Keratinocyte (primary cell): ENCODE measurements at regions not wholly inside any gene's neighbourhood (a gene's known extent, or its start where the extent isn't known, plus 50 kb on each side); places are given as distances from the start of the nearest gene placed in this dataset.
"Not testable (repeated sequence)": the region's sequence is repeated elsewhere in the genome, so short reads cannot be mapped to it uniquely, and the experiment has no call there.

Experiments used
- DNase-seq: peaks from one replicate; pipeline ENCODE4 v3.0.0-alpha.2; 2011; ENCODE audit warnings: low read depth, missing footprints, low spot score
- FAIRE-seq: peaks from 2 replicates; lab custom pipeline; 2011; peaks lifted over from hg19 to GRCh38; lab: Jason Lieb, UNC
- H2AFZ ChIP-seq: 2 replicates; pipeline ENCODE4 v1.6.0; 2012; ENCODE audit warnings: low read length, control low read depth, inconsistent platforms; ENCODE audit not compliant: control insufficient read depth
- H3K27ac ChIP-seq: 2 replicates; pipeline ENCODE4 v1.5.1; 2011; ENCODE audit warnings: low read length; ENCODE audit not compliant: control insufficient read depth, insufficient read depth
- H3K27me3 ChIP-seq: 3 replicates; pipeline ENCODE4 v1.6.0; 2011; ENCODE audit warnings: low read length; ENCODE audit not compliant: control insufficient read depth, insufficient read depth; ENCODE audit errors: extremely low read depth
- H3K36me3 ChIP-seq, 2 experiments: 2 replicates in 1 of 2; 3 replicates in 1 of 2; pipeline ENCODE4 v1.5.1; 2011; ENCODE audit warnings: low read length in 2 of 2, mild to moderate bottlenecking in 1 of 2; ENCODE audit not compliant: control insufficient read depth in 2 of 2, insufficient read depth in 2 of 2; ENCODE audit errors: extremely low read depth in 1 of 2
- H3K4me1 ChIP-seq: 3 replicates; pipeline ENCODE4 v1.5.1; 2011; ENCODE audit warnings: low read length; ENCODE audit not compliant: control insufficient read depth, insufficient read depth; ENCODE audit errors: extremely low read depth
- H3K4me2 ChIP-seq: 3 replicates; pipeline ENCODE4 v1.6.0; 2011; ENCODE audit warnings: low read depth, low read length; ENCODE audit not compliant: control insufficient read depth, insufficient read depth; ENCODE audit errors: extremely low read depth
- H3K4me3 ChIP-seq, 3 experiments: fragments of 200-600 bp in 1 of 3; sonication (generic) in 1 of 3; 2 replicates in 2 of 3; 3 replicates in 1 of 3; pipeline ENCODE4 v1.5.1; 2011 to 2016; ENCODE audit warnings: low read length in 3 of 3, mild to moderate bottlenecking in 3 of 3, control low read depth in 2 of 3, inconsistent platforms in 1 of 3, low read depth in 1 of 3, mixed read lengths in 1 of 3, mixed run types in 1 of 3, moderate library complexity in 1 of 3; ENCODE audit not compliant: control insufficient read depth in 2 of 3, insufficient read depth in 2 of 3; ENCODE audit errors: extremely low read depth in 1 of 3
- H3K79me2 ChIP-seq: 2 replicates; pipeline ENCODE4 v1.6.0; 2012; ENCODE audit warnings: low read length; ENCODE audit not compliant: control insufficient read depth, insufficient read depth
- H3K9ac ChIP-seq: 3 replicates; pipeline ENCODE4 v1.6.0; 2011; ENCODE audit warnings: low read length; ENCODE audit not compliant: control insufficient read depth, insufficient read depth; ENCODE audit errors: extremely low read depth
- H3K9me1 ChIP-seq: 3 replicates; pipeline ENCODE4 v1.6.0; 2011; ENCODE audit warnings: low read length; ENCODE audit not compliant: control insufficient read depth, insufficient read depth; ENCODE audit errors: extremely low read depth
- H3K9me3 ChIP-seq: 2 replicates; pipeline ENCODE4 v1.5.1; 2012; ENCODE audit warnings: low read depth, low read length; ENCODE audit not compliant: control insufficient read depth
- H4K20me1 ChIP-seq: 3 replicates; pipeline ENCODE4 v1.6.0; 2011; ENCODE audit warnings: low read length; ENCODE audit not compliant: control insufficient read depth, insufficient read depth; ENCODE audit errors: extremely low read depth
- EZH2 ChIP-seq: IDR thresholded peaks from one replicate; pipeline ENCODE4 v1.6.1; 2012; ENCODE audit warnings: inconsistent platforms, mild to moderate bottlenecking, low read length, moderate library complexity
- dilution Hi-C: fragments of 300-500 bp; cut with MboI; formaldehyde crosslinking; loops from one replicate; pipeline ENCODE4 v1.7.0; 2020; ENCODE audit warnings: low sequenced_read_pairs; ENCODE audit not compliant: extremely low pct_ligation_motif_present
- TF ChIP-seq, protein P1 (sequence below), 3 experiments: IDR thresholded peaks in 1 of 3; conservative IDR thresholded peaks in 1 of 3; optimal IDR thresholded peaks in 1 of 3; 2 replicates in 2 of 3; 3 replicates in 1 of 3; pipeline versions ENCODE3 to v1.5.1; 2011; ENCODE audit warnings: low read length in 3 of 3, mild to moderate bottlenecking in 3 of 3, moderate library complexity in 2 of 3, control low read depth in 1 of 3, inconsistent platforms in 1 of 3; ENCODE audit not compliant: insufficient read depth in 2 of 3; ENCODE audit errors: extremely low read depth in 1 of 3

DNA sequence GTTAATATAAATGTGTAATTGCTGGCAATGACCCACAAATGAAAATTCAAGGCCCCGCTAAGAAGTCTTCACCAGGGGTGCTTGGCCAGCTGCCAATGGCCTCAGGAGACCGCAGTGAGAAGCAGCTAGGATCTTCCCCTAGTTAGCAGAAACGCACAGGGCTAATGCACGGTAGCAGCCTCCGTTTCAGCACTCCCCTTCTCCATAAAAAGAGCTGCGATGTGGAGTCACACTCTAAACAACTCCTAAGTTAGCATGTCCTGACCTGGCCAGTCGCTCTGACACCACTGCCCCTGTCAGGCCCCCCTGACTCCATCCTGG lies 139.0 kb downstream of the SEPTIN14 start:
- no peaks in the 10 kb centered on the region for H3K27me3 ChIP-seq
- H3K36me3 ChIP-seq: no peaks in the 10 kb centered on the region
- H3K79me2 ChIP-seq: no peaks in the 10 kb centered on the region
- DNase-seq (no peak), FAIRE-seq (no peak)
- dilution Hi-C loops: no loop called here
- no peaks in the 10 kb centered on the region for H3K9me1 ChIP-seq
- no peak overlapping the region for H3K27ac ChIP-seq
- no peak overlapping the region for H2AFZ ChIP-seq
- TF ChIP-seq EZH2: no peak
- TF ChIP-seq, protein P1, sequence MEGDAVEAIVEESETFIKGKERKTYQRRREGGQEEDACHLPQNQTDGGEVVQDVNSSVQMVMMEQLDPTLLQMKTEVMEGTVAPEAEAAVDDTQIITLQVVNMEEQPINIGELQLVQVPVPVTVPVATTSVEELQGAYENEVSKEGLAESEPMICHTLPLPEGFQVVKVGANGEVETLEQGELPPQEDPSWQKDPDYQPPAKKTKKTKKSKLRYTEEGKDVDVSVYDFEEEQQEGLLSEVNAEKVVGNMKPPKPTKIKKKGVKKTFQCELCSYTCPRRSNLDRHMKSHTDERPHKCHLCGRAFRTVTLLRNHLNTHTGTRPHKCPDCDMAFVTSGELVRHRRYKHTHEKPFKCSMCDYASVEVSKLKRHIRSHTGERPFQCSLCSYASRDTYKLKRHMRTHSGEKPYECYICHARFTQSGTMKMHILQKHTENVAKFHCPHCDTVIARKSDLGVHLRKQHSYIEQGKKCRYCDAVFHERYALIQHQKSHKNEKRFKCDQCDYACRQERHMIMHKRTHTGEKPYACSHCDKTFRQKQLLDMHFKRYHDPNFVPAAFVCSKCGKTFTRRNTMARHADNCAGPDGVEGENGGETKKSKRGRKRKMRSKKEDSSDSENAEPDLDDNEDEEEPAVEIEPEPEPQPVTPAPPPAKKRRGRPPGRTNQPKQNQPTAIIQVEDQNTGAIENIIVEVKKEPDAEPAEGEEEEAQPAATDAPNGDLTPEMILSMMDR (optimal IDR thresholded peaks at IDR 0.05 in 1 of 3, IDR thresholded peaks at IDR 0.05 in 1 of 3, conservative IDR thresholded peaks at IDR 0.05 in 1 of 3; ENCODE audit: extremely low read depth in 1 of 3, insufficient read depth in 2 of 3, low read length in 3 of 3): no peak
- H4K20me1 ChIP-seq: no peaks in the 10 kb centered on the region
- no peak overlapping the region for H3K4me3 ChIP-seq
- H3K9me3 ChIP-seq: no peaks in the 10 kb centered on the region
- no peak overlapping the region for H3K4me2 ChIP-seq
- H3K4me1 ChIP-seq: no peaks in the 10 kb centered on the region
- H3K9ac ChIP-seq: no peak overlapping the region

DNA sequence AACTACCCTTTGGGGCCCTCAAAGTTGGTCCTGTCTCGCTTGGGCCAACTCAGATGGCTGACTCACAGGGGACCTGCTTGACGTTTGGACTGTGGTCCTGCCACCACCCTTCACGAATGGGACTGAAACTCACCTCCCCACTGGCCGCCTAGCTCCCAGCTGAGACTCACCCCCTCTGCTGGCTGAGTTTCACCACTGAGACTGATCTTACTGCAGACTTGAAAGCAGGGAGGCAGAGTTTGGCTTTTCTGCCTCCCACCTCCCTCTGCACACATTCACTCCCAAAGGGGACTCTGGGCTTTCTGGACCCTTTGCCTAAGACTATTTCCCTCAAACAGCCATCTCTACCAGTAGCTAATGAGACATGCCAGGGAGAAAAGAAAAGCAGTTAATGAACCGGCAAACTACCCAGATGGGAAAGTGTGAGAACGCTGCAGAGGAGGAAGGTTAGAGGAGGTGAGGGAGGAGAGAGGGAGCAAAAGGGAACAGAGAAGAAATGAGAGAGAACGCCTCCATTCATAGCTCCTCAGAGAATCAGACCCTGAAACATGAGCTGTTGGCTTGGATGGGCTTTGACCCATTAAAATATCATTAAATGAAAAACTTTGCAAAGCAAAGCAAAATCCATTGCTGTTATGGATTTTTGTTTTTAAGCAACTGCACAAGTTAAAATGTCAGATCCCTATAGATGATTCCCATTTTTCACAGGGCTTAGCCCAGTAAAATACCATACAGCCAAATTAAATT lies 139.5 kb downstream of the SEPTIN14 start:
- TF ChIP-seq, protein P1 (optimal IDR thresholded peaks at IDR 0.05 in 1 of 3, IDR thresholded peaks at IDR 0.05 in 1 of 3, conservative IDR thresholded peaks at IDR 0.05 in 1 of 3; ENCODE audit: extremely low read depth in 1 of 3, insufficient read depth in 2 of 3, low read length in 3 of 3): peak in 1 of 3 experiments; percentile 30
- H4K20me1 ChIP-seq, DNase-seq, H3K36me3 ChIP-seq, H3K4me2 ChIP-seq, H3K9me3 ChIP-seq, H3K27ac ChIP-seq, H3K79me2 ChIP-seq, H3K4me1 ChIP-seq, dilution Hi-C loops, H3K9me1 ChIP-seq, H3K4me3 ChIP-seq, H3K27me3 ChIP-seq, H3K9ac ChIP-seq: not testable (repeated sequence)
- FAIRE-seq: peak; percentile 76
- peak overlapping the region; percentile 19 for H2AFZ ChIP-seq

DNA sequence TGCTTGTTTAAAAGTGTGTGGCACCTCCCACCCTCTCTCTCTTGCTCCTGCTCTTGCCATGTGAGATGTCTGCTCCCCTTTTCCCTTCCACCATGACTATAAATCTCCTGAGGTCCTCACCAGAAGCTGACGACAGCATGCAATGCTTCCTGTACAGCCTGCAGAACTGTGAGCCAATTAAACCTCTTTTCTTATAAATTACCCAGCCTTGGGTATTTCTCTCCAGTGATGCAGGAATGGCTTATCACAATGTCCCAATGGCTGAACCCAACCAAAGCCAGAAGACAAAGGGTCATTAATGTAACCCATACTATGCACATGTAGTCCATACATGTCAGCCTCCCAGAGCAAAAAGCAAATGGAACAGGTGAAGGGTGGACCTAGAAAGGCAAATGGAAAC lies 141.5 kb downstream of the SEPTIN14 start:
- H3K9me3 ChIP-seq, FAIRE-seq, H3K9me1 ChIP-seq, dilution Hi-C loops, H3K9ac ChIP-seq, H3K27me3 ChIP-seq, H3K4me3 ChIP-seq, H3K4me1 ChIP-seq, H3K27ac ChIP-seq, H2AFZ ChIP-seq, H3K4me2 ChIP-seq, H3K79me2 ChIP-seq, H4K20me1 ChIP-seq, DNase-seq, H3K36me3 ChIP-seq: not testable (repeated sequence)

DNA sequence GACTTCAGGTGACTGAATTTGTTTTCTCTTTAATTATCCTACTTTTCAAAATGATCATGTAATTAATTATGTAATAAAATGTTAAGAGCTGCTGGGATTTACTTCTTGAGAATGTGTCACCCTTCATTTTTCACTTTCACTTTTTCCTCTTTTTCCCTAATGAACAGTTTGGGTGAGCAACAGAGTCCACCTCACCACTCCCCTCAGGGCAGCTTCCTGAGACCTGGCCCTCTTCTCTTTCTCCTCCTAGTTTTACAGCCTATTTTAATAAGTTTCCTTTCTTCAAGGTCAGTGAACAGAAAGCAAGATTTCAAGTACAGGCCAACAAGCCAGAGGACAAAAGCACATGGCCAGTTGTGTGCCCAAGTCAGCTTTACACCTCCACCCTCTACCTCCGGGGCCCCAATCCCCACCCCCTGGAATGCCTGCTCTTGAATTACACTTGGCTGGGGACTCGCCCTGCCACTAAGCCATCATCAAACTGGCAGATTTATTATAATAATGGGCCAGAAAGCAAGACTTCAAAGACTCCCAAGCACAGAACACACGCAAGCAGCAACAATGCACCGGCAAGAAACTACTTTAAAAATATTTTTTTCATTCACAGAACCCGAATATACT lies 143.1 kb upstream of the VOPP1 start:
- H3K27me3 ChIP-seq, H3K4me1 ChIP-seq, H3K27ac ChIP-seq, DNase-seq, H3K9me1 ChIP-seq, H2AFZ ChIP-seq, H3K9ac ChIP-seq, H3K79me2 ChIP-seq, FAIRE-seq, H3K4me3 ChIP-seq, H3K4me2 ChIP-seq, H3K36me3 ChIP-seq, dilution Hi-C loops, H4K20me1 ChIP-seq, H3K9me3 ChIP-seq: not testable (repeated sequence)
